DOHH2 (cell line): ENCODE measurements at regions not wholly inside any gene's neighbourhood (a gene's known extent, or its start where the extent isn't known, plus 50 kb on each side); places are given as distances from the start of the nearest gene placed in this dataset.

ENCODE experiments used
- CTCF ChIP-seq: fragments of 200-600 bp; sonication (generic); IDR thresholded peaks from one replicate; pipeline ENCODE4 v1.5.1; 2014; ENCODE audit warnings: antibody characterized with exemption, mild to moderate bottlenecking, low read depth, low read length; ENCODE audit not compliant: poor library complexity, severe bottlenecking
- EZH2phosphoT487 ChIP-seq: fragments of 200-600 bp; sonication (generic); IDR thresholded peaks from 2 replicates; pipeline ENCODE4 v1.6.1; 2017; ENCODE audit warnings: borderline replicate concordance, mild to moderate bottlenecking, antibody characterized with exemption, low read length, moderate library complexity, mixed read lengths

- TF ChIP-seq EZH2phosphoT487 (no peak), CTCF (no peak)
These were observed 314.9 kb upstream of the ECI2 start for GRCh38 chr6:4450237-4450636.
